ENCODE measurements at regions not wholly inside any gene's neighbourhood (a gene's known extent, or its start where the extent isn't known, plus 50 kb on each side); places are given as distances from the start of the nearest gene placed in this dataset.
A peak's percentile ranks its signal among the peaks of the same experiment; 100 is the strongest.

- intact Hi-C loops (cut with DNase I; ENCODE audit: low total_unique reads) = no loop called here
- H3K4me3 ChIP-seq (ENCODE audit: low read depth, poor library complexity, severe bottlenecking) = no peak overlapping the region
- peak in 1 of 2 donors; percentile 75 for DNase-seq (ENCODE audit: low spot score in 2 of 2)
- 66 to 84% methylated on average over 12 of the region's 12 CpGs for WGBS, 2 donors
- TF ChIP-seq POLR2A (IDR thresholded peaks at IDR 0.05) (no peak), CTCF (IDR thresholded peaks at IDR 0.05) (no peak)
Observed at GRCh38 chr15:70539912-70540530, 223.3 kb downstream of the UACA start.

GRCh38 chr15:70539409-70539808 lies 223.9 kb downstream of the UACA start:
- TF ChIP-seq CTCF (IDR thresholded peaks at IDR 0.05) (no peak), POLR2A (IDR thresholded peaks at IDR 0.05) (no peak)
- peak in 1 of 2 donors; percentile 7 for DNase-seq (ENCODE audit: low spot score in 2 of 2)
- WGBS, 2 donors = 82 to 88% methylated on average over 5 of the region's 5 CpGs
- H3K4me3 ChIP-seq (ENCODE audit: low read depth, poor library complexity, severe bottlenecking) = no peak overlapping the region
- intact Hi-C loops (cut with DNase I; ENCODE audit: low total_unique reads) = no loop called here

GRCh38 chr15:70538278-70538677 lies 225.1 kb downstream of the UACA start:
- DNase-seq (ENCODE audit: low spot score in 2 of 2) = no peak
- H3K4me3 ChIP-seq (ENCODE audit: low read depth, poor library complexity, severe bottlenecking) = no peak overlapping the region
- TF ChIP-seq CTCF (IDR thresholded peaks at IDR 0.05) (no peak), POLR2A (IDR thresholded peaks at IDR 0.05) (no peak)
- intact Hi-C loops (cut with DNase I; ENCODE audit: low total_unique reads) = no loop called here

GRCh38 chr15:70535955-70536338 lies 227.4 kb downstream of the UACA start:
- no peak for TF ChIP-seq CTCF (IDR thresholded peaks at IDR 0.05)
- WGBS, 2 donors = 87 to 91% methylated on average over 4 of the region's 4 CpGs
- DNase-seq (ENCODE audit: low spot score in 2 of 2) = no peak
- intact Hi-C loops (cut with DNase I; ENCODE audit: low total_unique reads) = no loop called here
- no peak overlapping the region for H3K4me3 ChIP-seq (ENCODE audit: low read depth, poor library complexity, severe bottlenecking)

GRCh38 chr15:70535071-70535954 lies 228.0 kb downstream of the UACA start:
- TF ChIP-seq CTCF (IDR thresholded peaks at IDR 0.05) (no peak), POLR2A (IDR thresholded peaks at IDR 0.05) (no peak)
- 66 to 68% methylated on average over 11 of the region's 11 CpGs for WGBS, 2 donors
- no peak overlapping the region for H3K4me3 ChIP-seq (ENCODE audit: low read depth, poor library complexity, severe bottlenecking)
- no peak for DNase-seq (ENCODE audit: low spot score in 2 of 2)
- intact Hi-C loops (cut with DNase I; ENCODE audit: low total_unique reads) = no loop called here
